HCT116 (cell line): ENCODE measurements at regions not wholly inside any gene's neighbourhood (a gene's known extent, or its start where the extent isn't known, plus 50 kb on each side); places are given as distances from the start of the nearest gene placed in this dataset.

ENCODE experiments used
- EGR1 ChIP-seq: IDR thresholded peaks from 2 replicates; pipeline ENCODE4 v1.6.1; 2012; ENCODE audit warnings: low read depth
- ELF1 ChIP-seq: IDR thresholded peaks from 2 replicates; pipeline ENCODE4 v1.6.1; 2012; ENCODE audit warnings: low read depth, borderline replicate concordance
- EZH2 ChIP-seq: fragments of 200-600 bp; sonication (generic); IDR thresholded peaks from 2 replicates; pipeline ENCODE4 v1.6.1; 2017; ENCODE audit warnings: antibody characterized with exemption, mixed run types
- FOSL1 ChIP-seq: IDR thresholded peaks from 2 replicates; pipeline ENCODE4 v1.6.1; 2012; ENCODE audit warnings: low read depth
- POLR2A ChIP-seq: IDR thresholded peaks from 2 replicates; pipeline ENCODE4 v1.7.0; 2011; ENCODE audit warnings: borderline replicate concordance; ENCODE audit not compliant: insufficient read depth, insufficient read length; ENCODE audit errors: extremely low read depth
- POLR2AphosphoS5 ChIP-seq: IDR thresholded peaks from 2 replicates; pipeline ENCODE4 v1.6.1; 2011; ENCODE audit warnings: mild to moderate bottlenecking, low read depth, low read length, moderate library complexity
- RAD21 ChIP-seq: IDR thresholded peaks from 2 replicates; pipeline ENCODE4 v1.6.1; 2012; ENCODE audit warnings: low read depth, mild to moderate bottlenecking
- SP1 ChIP-seq: IDR thresholded peaks from 2 replicates; pipeline ENCODE4 v1.6.1; 2012; ENCODE audit warnings: low read depth
- TCF7L2 ChIP-seq: IDR thresholded peaks from 2 replicates; pipeline ENCODE4 v1.7.0; 2011; ENCODE audit warnings: borderline replicate concordance, inconsistent platforms; ENCODE audit not compliant: insufficient read depth, insufficient read length; ENCODE audit errors: extremely low read depth
- YY1 ChIP-seq: IDR thresholded peaks from 2 replicates; pipeline ENCODE4 v1.6.1; 2011; ENCODE audit warnings: low read length, low read depth, moderate library complexity, mild to moderate bottlenecking; ENCODE audit not compliant: insufficient replicate concordance; ENCODE audit errors: extremely low read depth
- ZFX ChIP-seq: fragments of 450-650 bp; IDR thresholded peaks from 2 replicates; pipeline ENCODE4 v1.6.1; 2017
- TF ChIP-seq, protein P1 (sequence below), 3 experiments: fragments of 200-600 bp in 1 of 3; sonication (generic) in 1 of 3; IDR thresholded peaks in 2 of 3; conservative IDR thresholded peaks in 1 of 3; 2 replicates each; pipeline ENCODE4 v1.5.1; 2012 to 2017; ENCODE audit warnings: low read depth in 2 of 3, low read length in 2 of 3, antibody characterized with exemption in 1 of 3, borderline replicate concordance in 1 of 3, control low read depth in 1 of 3, mild to moderate bottlenecking in 1 of 3, mixed read lengths in 1 of 3, mixed run types in 1 of 3, moderate library complexity in 1 of 3; ENCODE audit not compliant: insufficient read depth in 1 of 3
- TF ChIP-seq, protein P2 (sequence below): IDR thresholded peaks from 2 replicates; pipeline ENCODE4 v1.6.1; 2012; ENCODE audit warnings: low read depth
- TF ChIP-seq, protein P3 (sequence below): IDR thresholded peaks from 2 replicates; pipeline ENCODE4 v1.6.1; 2011; ENCODE audit warnings: mild to moderate bottlenecking, low read length, moderate library complexity; ENCODE audit not compliant: insufficient replicate concordance; ENCODE audit errors: extremely low read depth

DNA sequence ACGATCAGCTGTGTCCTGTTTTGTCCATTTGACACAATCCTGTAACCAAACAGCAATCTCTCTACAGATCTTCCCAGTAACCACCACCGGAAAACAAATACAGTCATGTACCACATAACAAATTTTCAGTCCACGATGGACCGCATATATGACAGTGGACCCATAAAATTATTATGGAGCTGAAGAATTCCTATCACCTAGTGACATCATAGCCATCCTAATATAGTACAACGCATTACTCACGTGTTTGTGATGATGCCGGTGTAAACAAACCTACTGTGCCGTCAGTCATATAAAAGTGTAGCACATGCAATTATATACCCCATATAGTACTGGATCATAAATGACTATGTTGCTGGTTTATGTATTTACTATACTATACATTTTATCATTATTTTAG is 133.7 kb upstream of the EDNRA start:
- TF ChIP-seq EZH2, result no peak
- TF ChIP-seq, protein P1, sequence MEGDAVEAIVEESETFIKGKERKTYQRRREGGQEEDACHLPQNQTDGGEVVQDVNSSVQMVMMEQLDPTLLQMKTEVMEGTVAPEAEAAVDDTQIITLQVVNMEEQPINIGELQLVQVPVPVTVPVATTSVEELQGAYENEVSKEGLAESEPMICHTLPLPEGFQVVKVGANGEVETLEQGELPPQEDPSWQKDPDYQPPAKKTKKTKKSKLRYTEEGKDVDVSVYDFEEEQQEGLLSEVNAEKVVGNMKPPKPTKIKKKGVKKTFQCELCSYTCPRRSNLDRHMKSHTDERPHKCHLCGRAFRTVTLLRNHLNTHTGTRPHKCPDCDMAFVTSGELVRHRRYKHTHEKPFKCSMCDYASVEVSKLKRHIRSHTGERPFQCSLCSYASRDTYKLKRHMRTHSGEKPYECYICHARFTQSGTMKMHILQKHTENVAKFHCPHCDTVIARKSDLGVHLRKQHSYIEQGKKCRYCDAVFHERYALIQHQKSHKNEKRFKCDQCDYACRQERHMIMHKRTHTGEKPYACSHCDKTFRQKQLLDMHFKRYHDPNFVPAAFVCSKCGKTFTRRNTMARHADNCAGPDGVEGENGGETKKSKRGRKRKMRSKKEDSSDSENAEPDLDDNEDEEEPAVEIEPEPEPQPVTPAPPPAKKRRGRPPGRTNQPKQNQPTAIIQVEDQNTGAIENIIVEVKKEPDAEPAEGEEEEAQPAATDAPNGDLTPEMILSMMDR (IDR thresholded peaks at IDR 0.05 in 2 of 3, conservative IDR thresholded peaks at IDR 0.05 in 1 of 3; ENCODE audit: borderline replicate concordance in 1 of 3, insufficient read depth in 1 of 3, low read depth in 2 of 3, low read length in 2 of 3), result no peak
- no peak for TF ChIP-seq POLR2AphosphoS5
- TF ChIP-seq ZFX, result no peak
- TF ChIP-seq POLR2A, result no peak
- TF ChIP-seq SP1, result no peak
- TF ChIP-seq, protein P2, sequence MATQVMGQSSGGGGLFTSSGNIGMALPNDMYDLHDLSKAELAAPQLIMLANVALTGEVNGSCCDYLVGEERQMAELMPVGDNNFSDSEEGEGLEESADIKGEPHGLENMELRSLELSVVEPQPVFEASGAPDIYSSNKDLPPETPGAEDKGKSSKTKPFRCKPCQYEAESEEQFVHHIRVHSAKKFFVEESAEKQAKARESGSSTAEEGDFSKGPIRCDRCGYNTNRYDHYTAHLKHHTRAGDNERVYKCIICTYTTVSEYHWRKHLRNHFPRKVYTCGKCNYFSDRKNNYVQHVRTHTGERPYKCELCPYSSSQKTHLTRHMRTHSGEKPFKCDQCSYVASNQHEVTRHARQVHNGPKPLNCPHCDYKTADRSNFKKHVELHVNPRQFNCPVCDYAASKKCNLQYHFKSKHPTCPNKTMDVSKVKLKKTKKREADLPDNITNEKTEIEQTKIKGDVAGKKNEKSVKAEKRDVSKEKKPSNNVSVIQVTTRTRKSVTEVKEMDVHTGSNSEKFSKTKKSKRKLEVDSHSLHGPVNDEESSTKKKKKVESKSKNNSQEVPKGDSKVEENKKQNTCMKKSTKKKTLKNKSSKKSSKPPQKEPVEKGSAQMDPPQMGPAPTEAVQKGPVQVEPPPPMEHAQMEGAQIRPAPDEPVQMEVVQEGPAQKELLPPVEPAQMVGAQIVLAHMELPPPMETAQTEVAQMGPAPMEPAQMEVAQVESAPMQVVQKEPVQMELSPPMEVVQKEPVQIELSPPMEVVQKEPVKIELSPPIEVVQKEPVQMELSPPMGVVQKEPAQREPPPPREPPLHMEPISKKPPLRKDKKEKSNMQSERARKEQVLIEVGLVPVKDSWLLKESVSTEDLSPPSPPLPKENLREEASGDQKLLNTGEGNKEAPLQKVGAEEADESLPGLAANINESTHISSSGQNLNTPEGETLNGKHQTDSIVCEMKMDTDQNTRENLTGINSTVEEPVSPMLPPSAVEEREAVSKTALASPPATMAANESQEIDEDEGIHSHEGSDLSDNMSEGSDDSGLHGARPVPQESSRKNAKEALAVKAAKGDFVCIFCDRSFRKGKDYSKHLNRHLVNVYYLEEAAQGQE, result no peak
- TF ChIP-seq YY1, result no peak
- no peak for TF ChIP-seq RAD21
- TF ChIP-seq TCF7L2, result no peak
- TF ChIP-seq ELF1, result no peak
- no peak for TF ChIP-seq FOSL1
- TF ChIP-seq, protein P3, sequence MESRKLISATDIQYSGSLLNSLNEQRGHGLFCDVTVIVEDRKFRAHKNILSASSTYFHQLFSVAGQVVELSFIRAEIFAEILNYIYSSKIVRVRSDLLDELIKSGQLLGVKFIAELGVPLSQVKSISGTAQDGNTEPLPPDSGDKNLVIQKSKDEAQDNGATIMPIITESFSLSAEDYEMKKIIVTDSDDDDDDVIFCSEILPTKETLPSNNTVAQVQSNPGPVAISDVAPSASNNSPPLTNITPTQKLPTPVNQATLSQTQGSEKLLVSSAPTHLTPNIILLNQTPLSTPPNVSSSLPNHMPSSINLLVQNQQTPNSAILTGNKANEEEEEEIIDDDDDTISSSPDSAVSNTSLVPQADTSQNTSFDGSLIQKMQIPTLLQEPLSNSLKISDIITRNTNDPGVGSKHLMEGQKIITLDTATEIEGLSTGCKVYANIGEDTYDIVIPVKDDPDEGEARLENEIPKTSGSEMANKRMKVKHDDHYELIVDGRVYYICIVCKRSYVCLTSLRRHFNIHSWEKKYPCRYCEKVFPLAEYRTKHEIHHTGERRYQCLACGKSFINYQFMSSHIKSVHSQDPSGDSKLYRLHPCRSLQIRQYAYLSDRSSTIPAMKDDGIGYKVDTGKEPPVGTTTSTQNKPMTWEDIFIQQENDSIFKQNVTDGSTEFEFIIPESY, result no peak
- TF ChIP-seq EGR1, result no peak
